ENCODE measurements at regions not wholly inside any gene's neighbourhood (a gene's known extent, or its start where the extent isn't known, plus 50 kb on each side); places are given as distances from the start of the nearest gene placed in this dataset.

DNA sequence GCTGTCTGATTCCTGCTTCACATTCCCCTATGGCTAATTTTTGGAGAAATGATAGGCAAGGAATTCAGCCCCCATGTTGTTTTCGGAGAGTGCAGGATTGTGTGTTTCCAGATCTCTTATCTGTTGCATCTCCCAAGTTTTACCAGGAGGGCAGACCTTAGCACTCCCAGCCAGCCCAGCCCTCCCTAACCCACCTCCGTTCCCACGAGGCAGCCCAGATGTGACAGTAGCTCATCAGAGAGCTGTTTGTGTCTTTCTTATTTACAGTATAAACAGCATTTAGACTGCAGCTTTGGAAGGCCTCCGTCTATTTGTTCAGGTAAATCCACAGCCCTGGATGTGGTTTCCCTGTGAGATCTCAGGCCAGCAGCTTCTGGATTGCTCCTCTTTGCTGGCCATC lies 91.6 kb downstream of the THNSL2 start:
- TF ChIP-seq TAF1 (IDR thresholded peaks at IDR 0.05; ENCODE audit: low read depth) (no peak), RAD21 (IDR thresholded peaks at IDR 0.05; ENCODE audit: low read depth) (no peak), NFIC (IDR thresholded peaks at IDR 0.05) (no peak), EGR1 (IDR thresholded peaks at IDR 0.05) (no peak), FOXM1 (IDR thresholded peaks at IDR 0.05; ENCODE audit: borderline replicate concordance, low read depth) (no peak), EP300 (IDR thresholded peaks at IDR 0.05; ENCODE audit: borderline replicate concordance) (no peak), YY1 (IDR thresholded peaks at IDR 0.05; ENCODE audit: low read depth) (no peak), TEAD4 (IDR thresholded peaks at IDR 0.05) (no peak), CREB1 (IDR thresholded peaks at IDR 0.05; ENCODE audit: low read depth) (no peak)
- TF ChIP-seq, protein P1, sequence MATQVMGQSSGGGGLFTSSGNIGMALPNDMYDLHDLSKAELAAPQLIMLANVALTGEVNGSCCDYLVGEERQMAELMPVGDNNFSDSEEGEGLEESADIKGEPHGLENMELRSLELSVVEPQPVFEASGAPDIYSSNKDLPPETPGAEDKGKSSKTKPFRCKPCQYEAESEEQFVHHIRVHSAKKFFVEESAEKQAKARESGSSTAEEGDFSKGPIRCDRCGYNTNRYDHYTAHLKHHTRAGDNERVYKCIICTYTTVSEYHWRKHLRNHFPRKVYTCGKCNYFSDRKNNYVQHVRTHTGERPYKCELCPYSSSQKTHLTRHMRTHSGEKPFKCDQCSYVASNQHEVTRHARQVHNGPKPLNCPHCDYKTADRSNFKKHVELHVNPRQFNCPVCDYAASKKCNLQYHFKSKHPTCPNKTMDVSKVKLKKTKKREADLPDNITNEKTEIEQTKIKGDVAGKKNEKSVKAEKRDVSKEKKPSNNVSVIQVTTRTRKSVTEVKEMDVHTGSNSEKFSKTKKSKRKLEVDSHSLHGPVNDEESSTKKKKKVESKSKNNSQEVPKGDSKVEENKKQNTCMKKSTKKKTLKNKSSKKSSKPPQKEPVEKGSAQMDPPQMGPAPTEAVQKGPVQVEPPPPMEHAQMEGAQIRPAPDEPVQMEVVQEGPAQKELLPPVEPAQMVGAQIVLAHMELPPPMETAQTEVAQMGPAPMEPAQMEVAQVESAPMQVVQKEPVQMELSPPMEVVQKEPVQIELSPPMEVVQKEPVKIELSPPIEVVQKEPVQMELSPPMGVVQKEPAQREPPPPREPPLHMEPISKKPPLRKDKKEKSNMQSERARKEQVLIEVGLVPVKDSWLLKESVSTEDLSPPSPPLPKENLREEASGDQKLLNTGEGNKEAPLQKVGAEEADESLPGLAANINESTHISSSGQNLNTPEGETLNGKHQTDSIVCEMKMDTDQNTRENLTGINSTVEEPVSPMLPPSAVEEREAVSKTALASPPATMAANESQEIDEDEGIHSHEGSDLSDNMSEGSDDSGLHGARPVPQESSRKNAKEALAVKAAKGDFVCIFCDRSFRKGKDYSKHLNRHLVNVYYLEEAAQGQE (IDR thresholded peaks at IDR 0.05; ENCODE audit: low read depth): no peak
- TF ChIP-seq, protein P2, sequence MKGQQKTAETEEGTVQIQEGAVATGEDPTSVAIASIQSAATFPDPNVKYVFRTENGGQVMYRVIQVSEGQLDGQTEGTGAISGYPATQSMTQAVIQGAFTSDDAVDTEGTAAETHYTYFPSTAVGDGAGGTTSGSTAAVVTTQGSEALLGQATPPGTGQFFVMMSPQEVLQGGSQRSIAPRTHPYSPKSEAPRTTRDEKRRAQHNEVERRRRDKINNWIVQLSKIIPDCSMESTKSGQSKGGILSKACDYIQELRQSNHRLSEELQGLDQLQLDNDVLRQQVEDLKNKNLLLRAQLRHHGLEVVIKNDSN (IDR thresholded peaks at IDR 0.05): no peak

DNA sequence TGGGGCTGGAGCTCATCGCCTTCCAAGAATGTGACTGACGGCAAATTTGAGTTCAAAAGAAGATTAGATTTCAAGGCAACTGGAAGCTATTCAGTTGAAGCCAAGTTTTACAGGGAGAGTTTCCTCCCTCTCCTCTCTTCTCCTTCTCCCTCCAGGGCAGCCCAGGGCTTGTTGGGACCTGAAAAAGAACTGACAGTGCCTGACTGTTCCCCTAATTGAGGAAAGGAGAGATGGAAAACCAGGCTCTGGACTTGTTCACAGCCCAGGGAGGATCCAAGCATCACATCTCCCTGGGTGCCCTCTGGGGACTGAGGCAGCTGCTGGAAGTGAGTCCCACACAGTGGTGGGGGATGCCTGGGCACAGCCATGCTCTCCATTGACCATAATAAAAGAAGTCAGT lies 88.1 kb downstream of the THNSL2 start:
- TF ChIP-seq EGR1 (IDR thresholded peaks at IDR 0.05) (no peak), TEAD4 (IDR thresholded peaks at IDR 0.05) (no peak), FOXM1 (IDR thresholded peaks at IDR 0.05; ENCODE audit: borderline replicate concordance, low read depth) (no peak), CEBPB (IDR thresholded peaks at IDR 0.05) (no peak), ZBTB7A (IDR thresholded peaks at IDR 0.05; ENCODE audit: low read depth) (no peak), TCF12 (IDR thresholded peaks at IDR 0.05; ENCODE audit: low read depth) (no peak), EP300 (IDR thresholded peaks at IDR 0.05; ENCODE audit: borderline replicate concordance) (no peak), NFIC (IDR thresholded peaks at IDR 0.05) (no peak), CREB1 (IDR thresholded peaks at IDR 0.05; ENCODE audit: low read depth) (no peak), RAD21 (IDR thresholded peaks at IDR 0.05; ENCODE audit: low read depth) (no peak), YY1 (IDR thresholded peaks at IDR 0.05; ENCODE audit: low read depth) (no peak), TAF1 (IDR thresholded peaks at IDR 0.05; ENCODE audit: low read depth) (no peak)
- TF ChIP-seq, protein P1 (IDR thresholded peaks at IDR 0.05; ENCODE audit: low read depth): no peak
- TF ChIP-seq, protein P2 (IDR thresholded peaks at IDR 0.05): no peak
- TF ChIP-seq, protein P3, sequence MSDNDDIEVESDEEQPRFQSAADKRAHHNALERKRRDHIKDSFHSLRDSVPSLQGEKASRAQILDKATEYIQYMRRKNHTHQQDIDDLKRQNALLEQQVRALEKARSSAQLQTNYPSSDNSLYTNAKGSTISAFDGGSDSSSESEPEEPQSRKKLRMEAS (IDR thresholded peaks at IDR 0.05): no peak

DNA sequence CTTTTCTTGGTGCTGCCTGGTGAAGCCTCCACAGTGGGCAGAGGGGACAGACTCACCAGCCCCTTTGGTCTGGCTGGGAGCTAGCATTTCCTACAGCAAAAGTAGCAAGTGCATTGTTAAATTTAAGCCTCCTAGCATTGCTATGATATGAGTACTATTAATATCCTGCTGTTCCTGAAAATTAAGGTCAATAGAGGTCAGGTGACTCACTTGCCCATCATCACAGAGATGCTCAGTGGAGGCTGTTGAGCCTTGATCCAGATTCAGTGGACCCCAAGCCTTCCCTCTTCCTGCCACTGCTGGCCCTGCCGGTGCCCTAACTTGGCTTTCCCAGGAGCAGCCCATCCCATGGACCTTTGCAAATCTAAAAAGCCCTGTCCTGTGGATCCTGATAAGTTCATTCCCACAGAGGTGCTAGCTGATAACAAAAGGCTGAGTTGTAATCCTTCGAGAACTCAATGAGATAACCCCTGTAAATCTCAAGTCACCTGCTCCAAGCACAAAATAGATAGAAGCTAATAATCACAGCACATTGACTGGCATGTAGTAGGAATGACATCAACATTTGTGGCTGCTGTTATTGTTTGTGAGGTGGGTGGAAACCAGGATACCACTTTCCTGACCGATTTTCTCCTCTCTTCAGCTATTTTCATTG lies 84.4 kb downstream of the THNSL2 start:
- TF ChIP-seq TEAD4 (IDR thresholded peaks at IDR 0.05) (no peak), YY1 (IDR thresholded peaks at IDR 0.05; ENCODE audit: low read depth) (no peak), EGR1 (IDR thresholded peaks at IDR 0.05) (no peak), CEBPB (IDR thresholded peaks at IDR 0.05) (no peak), EP300 (IDR thresholded peaks at IDR 0.05; ENCODE audit: borderline replicate concordance) (peak; percentile 44)
- TF ChIP-seq, protein P2 (IDR thresholded peaks at IDR 0.05): no peak
- TF ChIP-seq, protein P3 (IDR thresholded peaks at IDR 0.05): no peak

DNA sequence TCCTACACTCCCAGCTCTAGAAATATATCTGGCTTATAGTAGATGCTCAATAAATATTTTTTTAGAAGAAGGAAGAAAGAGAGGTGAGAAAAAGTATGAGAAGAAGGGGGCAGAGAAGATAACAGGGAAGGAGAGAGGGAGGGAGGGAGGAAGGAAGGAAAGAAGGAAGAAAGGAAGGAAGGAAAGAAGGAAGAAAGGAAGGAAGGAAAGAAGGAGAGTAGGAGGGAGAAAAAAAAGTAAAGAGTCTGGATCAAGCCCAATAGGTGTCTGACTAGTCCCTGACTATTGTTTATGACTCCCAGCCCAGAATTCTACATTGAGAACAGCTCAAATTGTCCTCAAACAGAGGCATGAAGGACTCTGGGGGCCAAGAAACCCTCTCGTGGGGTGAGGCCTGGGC lies 83.9 kb downstream of the THNSL2 start:
- no peak for TF ChIP-seq CREB1 (IDR thresholded peaks at IDR 0.05; ENCODE audit: low read depth)
- TF ChIP-seq, protein P2 (IDR thresholded peaks at IDR 0.05): no peak
- no peak for TF ChIP-seq NFIC (IDR thresholded peaks at IDR 0.05)

DNA sequence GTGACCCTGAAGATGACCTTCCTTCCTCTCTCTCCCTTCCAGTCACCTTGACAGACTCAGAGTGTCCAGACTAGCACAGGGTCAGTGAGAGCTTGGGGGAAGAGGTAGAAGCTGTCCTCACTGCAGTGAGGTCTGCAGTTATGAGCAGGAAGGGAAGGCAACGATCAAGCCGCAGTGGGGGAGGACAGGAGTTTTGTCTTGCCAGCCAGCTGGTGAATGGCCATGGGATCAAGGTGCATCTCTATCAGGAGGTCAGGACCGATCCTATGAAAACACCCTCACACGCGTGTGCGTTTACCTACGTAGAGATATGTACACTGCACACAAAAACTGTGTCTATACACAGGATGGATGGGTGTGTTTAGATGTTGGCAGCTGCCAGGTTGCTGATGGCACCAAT lies 83.2 kb downstream of the THNSL2 start:
- no peak for TF ChIP-seq ZBTB7A (IDR thresholded peaks at IDR 0.05; ENCODE audit: low read depth)
- TF ChIP-seq YY1 (IDR thresholded peaks at IDR 0.05; ENCODE audit: low read depth): no peak
- no peak for TF ChIP-seq RAD21 (IDR thresholded peaks at IDR 0.05; ENCODE audit: low read depth)
- no peak for TF ChIP-seq CEBPB (IDR thresholded peaks at IDR 0.05)
- TF ChIP-seq, protein P3 (IDR thresholded peaks at IDR 0.05): no peak
- no peak for TF ChIP-seq EGR1 (IDR thresholded peaks at IDR 0.05)
- no peak for TF ChIP-seq EP300 (IDR thresholded peaks at IDR 0.05; ENCODE audit: borderline replicate concordance)
- TF ChIP-seq, protein P1 (IDR thresholded peaks at IDR 0.05; ENCODE audit: low read depth): no peak
- TF ChIP-seq, protein P2 (IDR thresholded peaks at IDR 0.05): no peak
